Fibroblast of the aortic adventitia (primary cell): ENCODE measurements at regions not wholly inside any gene's neighbourhood (a gene's known extent, or its start where the extent isn't known, plus 50 kb on each side); places are given as distances from the start of the nearest gene placed in this dataset.

ENCODE experiments used
- DNase-seq: peaks from one replicate; pipeline ENCODE4 v3.0.0-alpha.2; 2010; ENCODE audit warnings: low read depth
- H3K4me3 ChIP-seq: 2 replicates; pipeline ENCODE4 v1.5.1; 2011; ENCODE audit warnings: low read depth, mild to moderate bottlenecking, control low read depth, low read length, moderate library complexity
- CTCF ChIP-seq: IDR thresholded peaks from 2 replicates; pipeline ENCODE4 v1.5.1; 2011; ENCODE audit warnings: mild to moderate bottlenecking, low read length, control low read depth, inconsistent platforms; ENCODE audit not compliant: insufficient read depth

- DNase-seq: no peak
- TF ChIP-seq CTCF: no peak
- H3K4me3 ChIP-seq: no peak overlapping the region
Observed at GRCh38 chr1:57908147-57908890, 484.5 kb upstream of the DAB1 start.

GRCh38 chr1:57901208-57901919 is 477.5 kb upstream of the DAB1 start:
- H3K4me3 ChIP-seq: no peak overlapping the region
- no peak for TF ChIP-seq CTCF
- no peak for DNase-seq

GRCh38 chr1:57898531-57898930 is 474.7 kb upstream of the DAB1 start:
- H3K4me3 ChIP-seq: no peak overlapping the region
- DNase-seq: no peak
- TF ChIP-seq CTCF: no peak

GRCh38 chr1:57897581-57897980 is 473.7 kb upstream of the DAB1 start:
- TF ChIP-seq CTCF: no peak
- H3K4me3 ChIP-seq: no peak overlapping the region
- DNase-seq: no peak

- no peak for TF ChIP-seq CTCF
- no peak overlapping the region for H3K4me3 ChIP-seq
- DNase-seq: no peak
Observed at GRCh38 chr1:57894315-57894714, 470.5 kb upstream of the DAB1 start.

GRCh38 chr1:57889676-57890320 is 465.9 kb upstream of the DAB1 start:
- no peak overlapping the region for H3K4me3 ChIP-seq
- no peak for DNase-seq
- TF ChIP-seq CTCF: no peak
